H9 (cell line): ENCODE measurements at regions not wholly inside any gene's neighbourhood (a gene's known extent, or its start where the extent isn't known, plus 50 kb on each side); places are given as distances from the start of the nearest gene placed in this dataset.

Experiments
- DNase-seq: peaks from one replicate; pipeline ENCODE4 v3.0.0-alpha.2; 2017
- H2AFZ ChIP-seq: one replicate; pipeline ENCODE4 v1.6.1; 2013; ENCODE audit warnings: mild to moderate bottlenecking, low read length, control low read depth, moderate library complexity
- H2AK5ac ChIP-seq: 2 replicates; pipeline ENCODE4 v1.6.1; 2013; ENCODE audit warnings: low read length, control low read depth, mixed read lengths; ENCODE audit not compliant: insufficient read length
- H2BK120ac ChIP-seq: one replicate; pipeline ENCODE4 v1.6.1; 2013; ENCODE audit warnings: low read depth, mild to moderate bottlenecking, low read length, control low read depth, inconsistent platforms; ENCODE audit not compliant: poor library complexity, severe bottlenecking
- H2BK12ac ChIP-seq: 2 replicates; pipeline ENCODE4 v1.6.1; 2013; ENCODE audit warnings: low read length, control low read depth, mixed read lengths, low read depth; ENCODE audit not compliant: insufficient read length
- H2BK15ac ChIP-seq: 2 replicates; pipeline ENCODE4 v1.6.1; 2013; ENCODE audit warnings: low read depth, low read length, control low read depth
- H2BK20ac ChIP-seq: one replicate; pipeline ENCODE4 v1.6.1; 2013; ENCODE audit warnings: low read depth, mild to moderate bottlenecking, low read length, control low read depth, inconsistent platforms; ENCODE audit not compliant: poor library complexity, severe bottlenecking
- H2BK5ac ChIP-seq: 2 replicates; pipeline ENCODE4 v1.6.1; 2013; ENCODE audit warnings: low read length, control low read depth, mixed read lengths; ENCODE audit not compliant: insufficient read length
- H3K14ac ChIP-seq: 2 replicates; pipeline ENCODE4 v1.6.1; 2013; ENCODE audit warnings: low read length, control low read depth; ENCODE audit not compliant: insufficient read depth
- H3K18ac ChIP-seq: 2 replicates; pipeline ENCODE4 v1.6.1; 2013; ENCODE audit warnings: low read depth, mild to moderate bottlenecking, mixed read lengths, low read length, control low read depth; ENCODE audit not compliant: insufficient read length
- H3K23ac ChIP-seq: 2 replicates; pipeline ENCODE4 v1.6.1; 2013; ENCODE audit warnings: low read length, control low read depth, mixed read lengths, low read depth; ENCODE audit not compliant: insufficient read length
- H3K23me2 ChIP-seq: 2 replicates; pipeline ENCODE4 v1.6.1; 2013; ENCODE audit warnings: low read depth, mild to moderate bottlenecking, mixed read lengths, low read length, control low read depth; ENCODE audit not compliant: insufficient read length, poor library complexity, severe bottlenecking
- H3K27ac ChIP-seq: 2 replicates; pipeline ENCODE4 v1.5.1; 2013; ENCODE audit warnings: low read length, control low read depth, mixed read lengths, low read depth; ENCODE audit not compliant: insufficient read length
- H3K27me3 ChIP-seq: 2 replicates; pipeline ENCODE4 v1.6.1; 2013; ENCODE audit warnings: low read length, control low read depth, inconsistent platforms; ENCODE audit not compliant: insufficient read depth
- H3K4ac ChIP-seq: 2 replicates; pipeline ENCODE4 v1.6.1; 2013; ENCODE audit warnings: low read depth, mild to moderate bottlenecking, control low read depth, inconsistent platforms, low read length, moderate library complexity
- H3K4me1 ChIP-seq: 2 replicates; pipeline ENCODE4 v1.6.1; 2013; ENCODE audit warnings: low read length, control low read depth, inconsistent platforms; ENCODE audit not compliant: insufficient read depth
- H3K4me2 ChIP-seq: 2 replicates; pipeline ENCODE4 v1.6.1; 2013; ENCODE audit warnings: low read length, control low read depth, mixed read lengths; ENCODE audit not compliant: insufficient read length, insufficient read depth
- H3K56ac ChIP-seq: 2 replicates; pipeline ENCODE4 v1.6.1; 2013; ENCODE audit warnings: low read depth, mild to moderate bottlenecking, mixed read lengths, low read length, control low read depth; ENCODE audit not compliant: insufficient read length
- H3K79me1 ChIP-seq: 2 replicates; pipeline ENCODE4 v1.6.1; 2013; ENCODE audit warnings: low read depth, mild to moderate bottlenecking, moderate library complexity, low read length, control low read depth, inconsistent platforms; ENCODE audit not compliant: insufficient read depth, poor library complexity, severe bottlenecking
- H3K79me2 ChIP-seq: 2 replicates; pipeline ENCODE4 v1.6.1; 2013; ENCODE audit warnings: low read length, control low read depth, inconsistent platforms; ENCODE audit not compliant: insufficient read depth
- H3K9ac ChIP-seq: 2 replicates; pipeline ENCODE4 v1.6.1; 2013; ENCODE audit warnings: low read length, control low read depth, mixed read lengths; ENCODE audit not compliant: insufficient read length; ENCODE audit errors: extremely low read depth
- H3K9me3 ChIP-seq: one replicate; pipeline ENCODE4 v1.6.1; 2013; ENCODE audit warnings: low read depth, low read length, inconsistent platforms; ENCODE audit not compliant: control insufficient read depth
- H3T11ph ChIP-seq: one replicate; pipeline ENCODE4 v1.6.1; 2013; ENCODE audit warnings: mild to moderate bottlenecking, low read length, control low read depth, inconsistent platforms
- H4K20me1 ChIP-seq: one replicate; pipeline ENCODE4 v1.6.1; 2013; ENCODE audit not compliant: control insufficient read depth, insufficient read length, insufficient read depth
- H4K5ac ChIP-seq: 2 replicates; pipeline ENCODE4 v1.6.1; 2013; ENCODE audit warnings: low read depth, mild to moderate bottlenecking, mixed read lengths, low read length, control low read depth; ENCODE audit not compliant: insufficient read length
- H4K8ac ChIP-seq: replicated peaks from 2 replicates; pipeline ENCODE4 v1.6.1; 2013; ENCODE audit warnings: low read length, control low read depth, mixed read lengths, low read depth; ENCODE audit not compliant: insufficient read length
- H4K91ac ChIP-seq: 2 replicates; pipeline ENCODE4 v1.6.1; 2013; ENCODE audit warnings: low read depth, mild to moderate bottlenecking, moderate library complexity, mixed read lengths, low read length, control low read depth; ENCODE audit not compliant: insufficient read length
- H3K27ac Mint-ChIP-seq, 3 experiments: 2 replicates in 2 of 3; 3 replicates in 1 of 3; pipeline ENCODE4 v1.8.0; 2020 to 2021; ENCODE audit warnings: mixed read lengths in 3 of 3, mild to moderate bottlenecking in 1 of 3, moderate library complexity in 1 of 3
- H3K27me3 Mint-ChIP-seq: 2 replicates; pipeline ENCODE4 v1.8.0; 2021; ENCODE audit warnings: low read depth, mild to moderate bottlenecking, moderate library complexity, mixed read lengths
- H3K36me3 Mint-ChIP-seq, 3 experiments: 2 replicates in 2 of 3; 3 replicates in 1 of 3; pipeline ENCODE4 v1.8.0; 2020 to 2021; ENCODE audit warnings: low read depth in 3 of 3, mixed read lengths in 3 of 3; ENCODE audit not compliant: insufficient read depth in 1 of 3
- H3K4me1 Mint-ChIP-seq, 2 experiments: 2 replicates each; pipeline ENCODE4 v1.8.0; 2020; ENCODE audit warnings: mixed read lengths in 2 of 2
- H3K4me3 Mint-ChIP-seq, 2 experiments: 2 replicates in 1 of 2; 3 replicates in 1 of 2; pipeline ENCODE4 v1.8.0; 2020 to 2021; ENCODE audit warnings: mild to moderate bottlenecking in 2 of 2, mixed read lengths in 2 of 2, moderate library complexity in 1 of 2
- H3K9me3 Mint-ChIP-seq, 2 experiments: 2 replicates in 1 of 2; 3 replicates in 1 of 2; pipeline ENCODE4 v1.8.0; 2020; ENCODE audit warnings: mild to moderate bottlenecking in 2 of 2, mixed read lengths in 2 of 2, moderate library complexity in 1 of 2
- WGBS: extraction: QIAGEN DNeasy Blood & Tissue Kit; methylation state at CpG from one replicate; pipeline ENCODE4 v1.1.7; 2013; ENCODE audit warnings: missing lambda C conversion rate, low lambda C conversion rate, mixed read lengths; ENCODE audit not compliant: insufficient read length; ENCODE audit errors: extremely low coverage; 5-methylcytosine and 5-hydroxymethylcytosine counted together
- TF ChIP-seq, protein P1 (sequence below): fragments of 200-600 bp; sonication (generic); conservative IDR thresholded peaks from 3 replicates; pipeline ENCODE4 v1.8.0; 2021; ENCODE audit warnings: antibody characterized with exemption, mild to moderate bottlenecking

DNA sequence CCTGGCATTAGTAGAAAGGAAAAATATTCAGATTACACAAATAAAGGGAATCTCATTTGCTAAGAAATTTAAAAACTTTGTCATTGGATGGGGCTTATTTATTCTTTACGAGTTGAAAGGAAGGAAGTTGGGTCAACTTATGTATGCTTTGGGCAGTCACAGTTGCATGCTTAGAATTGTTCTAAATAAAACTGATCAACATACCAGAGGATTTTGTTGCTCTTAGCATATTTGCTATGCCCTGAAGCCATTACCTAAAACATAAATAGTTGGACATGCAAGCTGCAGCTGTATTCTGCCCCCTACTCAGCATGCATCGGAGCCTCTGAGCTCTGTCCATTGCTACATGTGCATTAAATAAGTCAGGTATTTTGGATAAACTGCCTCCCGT is 172.7 kb upstream of the MEF2C start:
- Histone ChIP-seq H3K79me2 (no peaks in the 10 kb centered on the region), H2BK5ac (no peak overlapping the region), H2BK20ac (no peak overlapping the region), H3K23me2 (no peaks in the 10 kb centered on the region), H3K18ac (no peak overlapping the region), H3K9me3 (peaks cover 7% of the 10 kb centered on the region), H4K8ac (no peak overlapping the region), H3K56ac (no peak overlapping the region), H3K79me1 (no peaks in the 10 kb centered on the region), H2AK5ac (no peak overlapping the region), H4K5ac (no peak overlapping the region), H3K27me3 (no peaks in the 10 kb centered on the region), H3K4me2 (no peak overlapping the region), H2BK12ac (no peak overlapping the region), H3K14ac (no peak overlapping the region), H4K20me1 (no peaks in the 10 kb centered on the region), H2BK120ac (no peak overlapping the region), H3K27ac (no peak overlapping the region), H3K9ac (no peak overlapping the region), H2BK15ac (no peak overlapping the region), H4K91ac (no peak overlapping the region), H3T11ph (no peak overlapping the region), H3K4me1 (no peaks in the 10 kb centered on the region), H3K4ac (no peak overlapping the region), H2AFZ (no peak overlapping the region), H3K23ac (no peak overlapping the region)
- Mint-ChIP-seq H3K4me1 (no peaks in the 10 kb centered on the region; a peak in 1 of 4 replicates), H3K27ac (no peak overlapping the region), H3K27me3 (no peaks in the 10 kb centered on the region), H3K4me3 (no peak overlapping the region), H3K36me3 (peaks cover 0 to 4% (median 1%) of the 10 kb centered on the region in 3 experiments; a peak in 3 of 7 replicates), H3K9me3 (peaks cover 3 to 8% of the 10 kb centered on the region in 2 experiments)
- no peak for DNase-seq
- TF ChIP-seq, protein P1, sequence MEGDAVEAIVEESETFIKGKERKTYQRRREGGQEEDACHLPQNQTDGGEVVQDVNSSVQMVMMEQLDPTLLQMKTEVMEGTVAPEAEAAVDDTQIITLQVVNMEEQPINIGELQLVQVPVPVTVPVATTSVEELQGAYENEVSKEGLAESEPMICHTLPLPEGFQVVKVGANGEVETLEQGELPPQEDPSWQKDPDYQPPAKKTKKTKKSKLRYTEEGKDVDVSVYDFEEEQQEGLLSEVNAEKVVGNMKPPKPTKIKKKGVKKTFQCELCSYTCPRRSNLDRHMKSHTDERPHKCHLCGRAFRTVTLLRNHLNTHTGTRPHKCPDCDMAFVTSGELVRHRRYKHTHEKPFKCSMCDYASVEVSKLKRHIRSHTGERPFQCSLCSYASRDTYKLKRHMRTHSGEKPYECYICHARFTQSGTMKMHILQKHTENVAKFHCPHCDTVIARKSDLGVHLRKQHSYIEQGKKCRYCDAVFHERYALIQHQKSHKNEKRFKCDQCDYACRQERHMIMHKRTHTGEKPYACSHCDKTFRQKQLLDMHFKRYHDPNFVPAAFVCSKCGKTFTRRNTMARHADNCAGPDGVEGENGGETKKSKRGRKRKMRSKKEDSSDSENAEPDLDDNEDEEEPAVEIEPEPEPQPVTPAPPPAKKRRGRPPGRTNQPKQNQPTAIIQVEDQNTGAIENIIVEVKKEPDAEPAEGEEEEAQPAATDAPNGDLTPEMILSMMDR = no peak
- no CpG with 5 or more reads among the region's 3 CpGs for WGBS
